ACHN (cell line): ENCODE measurements at regions not wholly inside any gene's neighbourhood (a gene's known extent, or its start where the extent isn't known, plus 50 kb on each side); places are given as distances from the start of the nearest gene placed in this dataset.

Experiments used
- DNase-seq: peaks from one replicate; pipeline ENCODE4 v3.0.0-alpha.2; 2015
- in situ Hi-C: cut with HindIII; loops from 2 replicates; pipeline ENCODE4 v1.10.0; 2017; ENCODE audit warnings: low sequenced_read_pairs, low pct_ligation_motif_present, low pct_unique_long_range_greater_than_20kb

DNA sequence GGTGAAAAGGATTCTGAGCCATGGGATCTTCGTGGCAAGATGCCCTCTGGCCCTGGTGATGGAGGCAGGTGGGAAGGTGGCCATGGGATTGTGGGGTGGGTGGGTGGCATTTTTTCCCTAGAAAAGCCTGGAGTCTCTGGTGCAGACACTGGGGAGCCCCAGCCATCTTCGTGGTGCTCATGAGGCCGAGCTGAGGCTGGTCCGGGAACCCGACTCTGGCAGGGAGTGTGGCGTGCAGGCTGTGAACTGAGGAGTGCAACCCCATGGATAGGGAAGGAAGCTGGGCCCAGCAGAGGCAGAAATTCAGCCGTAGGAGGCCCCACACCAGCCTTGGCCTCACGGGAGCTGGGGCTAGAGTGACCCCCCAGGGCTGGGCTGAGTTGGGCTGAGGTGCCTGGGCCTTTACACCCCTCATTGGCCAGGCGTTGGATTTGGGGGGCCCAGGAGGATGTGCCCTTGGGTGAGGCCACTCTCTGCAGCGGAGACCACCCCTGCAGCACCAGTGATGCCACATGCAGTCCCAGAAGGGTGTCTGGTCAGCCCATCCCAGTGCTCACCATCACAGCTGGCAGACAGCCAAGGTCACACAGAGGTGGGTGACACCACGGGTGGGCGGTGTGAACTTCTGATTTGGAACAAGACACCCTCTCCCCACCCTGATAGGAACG lies 115.6 kb upstream of the HDAC4 start:
- in situ Hi-C loops = no loop called here

DNA sequence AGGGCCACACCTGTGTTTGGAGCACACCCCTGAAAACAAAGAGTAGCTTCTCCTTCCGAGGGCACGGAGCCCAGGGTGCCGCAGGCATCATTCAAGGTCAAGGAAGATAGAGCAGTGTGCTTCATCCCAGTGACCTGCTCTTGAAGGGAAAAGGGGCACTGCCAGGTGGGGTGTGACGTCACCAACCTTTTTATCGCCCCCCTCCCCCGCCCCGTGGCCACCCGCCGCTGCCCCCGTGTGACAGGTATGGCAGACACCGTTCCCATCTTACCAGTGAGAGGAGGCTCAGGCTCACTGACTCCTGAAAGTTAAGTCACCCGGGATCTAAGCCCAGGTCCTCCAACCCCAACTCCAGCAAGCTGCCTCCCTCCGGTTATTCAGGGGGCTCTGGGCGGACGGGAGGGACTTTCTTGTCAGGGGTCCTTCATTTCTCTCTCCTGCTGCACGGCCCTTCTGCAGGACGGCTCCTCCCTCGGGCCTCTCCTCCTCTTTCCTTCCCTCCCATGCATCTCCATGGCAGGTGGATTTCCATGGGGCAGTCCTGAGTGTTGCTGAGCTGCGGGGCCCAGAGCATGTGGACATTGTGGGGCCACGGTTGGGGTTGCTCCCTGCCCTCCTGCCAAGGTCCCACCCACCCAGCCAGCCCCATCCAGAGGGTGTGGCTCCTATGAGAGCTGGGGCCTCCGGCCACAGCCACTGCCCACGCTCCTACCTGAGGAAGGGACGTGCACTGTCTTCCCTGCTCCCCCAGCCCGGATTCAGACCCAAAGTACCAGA lies 114.1 kb upstream of the HDAC4 start:
- DNase-seq = no peak
- in situ Hi-C loops = no loop called here

More for the DNA sequence above, 115.6 kb upstream of the HDAC4 start:
- DNase-seq = no peak

DNA sequence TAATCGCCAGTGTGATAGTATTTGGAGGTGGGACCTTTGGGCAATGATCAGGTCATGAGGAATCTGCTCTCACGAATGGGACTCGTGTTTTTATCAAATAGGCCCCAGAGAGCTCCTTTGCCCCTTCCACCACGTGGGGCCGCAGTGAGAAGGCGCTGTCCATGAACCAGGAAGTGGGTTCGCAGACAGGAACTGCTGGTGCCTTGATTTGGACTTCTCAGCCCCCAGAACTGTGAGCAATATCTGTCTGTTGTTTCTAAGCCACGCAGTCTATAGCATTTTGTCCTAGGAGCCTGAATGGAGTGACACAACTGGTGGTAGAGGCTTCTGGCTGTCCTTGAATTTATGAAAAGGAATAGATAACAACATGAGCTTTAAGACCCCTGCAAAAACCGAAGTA lies 111.2 kb upstream of the HDAC4 start:
- in situ Hi-C loops = no loop called here

DNA sequence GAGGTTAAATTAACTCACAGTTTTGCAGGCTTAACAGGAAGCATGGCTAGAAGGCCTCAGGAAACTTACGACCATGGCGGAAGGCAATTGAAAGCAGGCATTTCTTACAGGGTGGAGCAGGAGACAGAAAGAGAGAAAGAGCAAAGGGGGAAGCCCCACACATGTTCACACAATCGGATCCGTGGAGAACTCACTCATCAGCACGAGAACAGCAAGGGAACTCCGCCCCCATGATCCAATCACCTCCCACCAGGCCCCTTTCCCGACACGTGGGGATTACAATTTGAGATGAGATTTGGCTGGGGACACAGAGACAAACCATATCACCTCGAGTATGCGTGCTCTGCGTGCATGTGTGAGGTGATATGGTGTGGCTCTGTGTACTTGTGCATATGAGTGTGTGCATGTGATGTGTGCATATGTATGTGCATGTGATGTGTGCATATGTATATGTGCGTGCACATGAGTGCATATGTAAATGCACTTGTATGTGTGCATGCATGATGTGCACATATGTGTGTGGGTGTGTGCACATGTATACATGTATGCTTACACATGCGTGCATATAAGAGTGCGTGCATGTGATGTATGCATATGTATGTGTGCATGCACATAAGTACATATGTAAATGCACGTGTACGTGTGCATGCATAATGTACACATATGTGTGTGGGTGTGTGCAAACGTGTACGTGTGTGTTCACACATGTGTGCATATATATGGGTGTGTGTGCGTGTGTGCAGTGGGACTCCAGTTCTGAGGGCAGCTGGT lies 108.7 kb upstream of the HDAC4 start:
- no peak for DNase-seq
- in situ Hi-C loops = no loop called here

More for the DNA sequence above, 111.2 kb upstream of the HDAC4 start:
- no peak for DNase-seq

DNA sequence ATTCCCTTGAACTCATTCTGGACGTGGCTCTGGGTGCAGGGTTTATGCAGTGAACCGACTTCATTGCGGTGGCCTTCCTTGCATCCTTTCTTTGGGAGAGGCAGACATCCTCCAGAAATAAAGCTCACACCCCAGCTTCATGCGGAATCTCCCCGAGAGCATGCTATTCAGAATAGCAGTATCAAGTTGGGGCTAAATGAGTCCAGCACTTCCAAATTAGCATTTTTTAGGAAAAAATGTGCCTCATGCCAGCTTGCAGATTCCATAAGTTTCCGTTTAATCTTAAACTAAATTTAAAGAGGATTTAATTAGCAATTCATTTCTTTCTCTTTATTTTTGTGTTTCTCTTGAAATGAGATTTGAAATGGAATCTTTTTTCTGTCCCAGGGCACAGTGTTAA lies 107.4 kb upstream of the HDAC4 start:
- no peak for DNase-seq

DNA sequence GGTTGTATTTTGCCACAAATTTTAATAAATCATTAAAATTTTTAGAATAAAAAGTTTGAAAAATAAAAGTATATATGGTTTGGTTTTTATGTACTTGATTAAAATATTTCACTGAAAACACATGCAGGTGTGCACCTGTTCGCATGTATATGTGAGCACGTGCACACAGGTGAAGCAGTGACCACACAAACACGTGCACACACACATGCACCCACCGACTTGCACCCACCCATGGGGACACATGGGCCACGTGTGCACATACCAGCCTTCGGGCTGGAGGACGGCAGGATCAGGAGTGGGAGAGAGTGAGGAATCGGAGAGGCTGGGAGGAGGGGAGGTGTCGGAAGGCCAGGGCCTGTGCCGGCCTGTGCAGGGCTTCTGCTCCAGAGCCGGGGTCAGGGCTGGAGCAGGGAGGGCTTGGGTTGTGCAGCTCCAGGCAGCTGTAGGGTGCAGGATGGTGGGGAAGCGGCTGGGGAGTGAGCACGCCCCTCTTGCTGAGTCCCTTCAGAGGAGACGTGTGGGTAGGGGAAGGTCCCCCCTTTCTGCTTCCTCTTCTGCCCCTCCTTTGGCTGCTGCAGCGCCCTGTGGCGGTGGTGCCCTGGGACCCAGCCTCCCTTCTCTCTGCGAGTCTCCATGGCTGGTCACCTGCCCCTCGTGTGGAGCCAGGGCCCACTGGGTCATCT lies 106.9 kb upstream of the HDAC4 start:
- in situ Hi-C loops = no loop called here
- DNase-seq = no peak

More for the DNA sequence above, 107.4 kb upstream of the HDAC4 start:
- in situ Hi-C loops = no loop called here

DNA sequence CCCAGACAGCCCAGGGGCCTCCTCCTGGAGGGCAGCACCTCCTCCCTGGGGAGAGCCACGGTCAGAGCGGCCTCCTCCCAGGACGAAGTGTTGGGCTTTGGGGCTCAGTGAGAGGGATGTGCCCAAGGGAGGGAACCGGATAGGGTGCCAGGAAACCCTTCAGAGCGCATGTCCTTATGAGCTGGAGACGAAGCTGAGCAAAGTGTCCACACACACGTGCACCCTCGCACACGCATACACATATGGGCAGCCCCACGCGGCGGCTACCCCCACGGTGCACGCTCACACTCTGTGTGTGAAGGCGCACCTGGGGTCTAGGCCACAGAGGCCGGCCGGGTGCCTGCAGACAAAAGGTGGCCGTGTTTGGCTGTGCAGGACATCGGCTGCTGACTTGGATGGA lies 106.1 kb upstream of the HDAC4 start:
- DNase-seq = no peak
- in situ Hi-C loops = no loop called here

DNA sequence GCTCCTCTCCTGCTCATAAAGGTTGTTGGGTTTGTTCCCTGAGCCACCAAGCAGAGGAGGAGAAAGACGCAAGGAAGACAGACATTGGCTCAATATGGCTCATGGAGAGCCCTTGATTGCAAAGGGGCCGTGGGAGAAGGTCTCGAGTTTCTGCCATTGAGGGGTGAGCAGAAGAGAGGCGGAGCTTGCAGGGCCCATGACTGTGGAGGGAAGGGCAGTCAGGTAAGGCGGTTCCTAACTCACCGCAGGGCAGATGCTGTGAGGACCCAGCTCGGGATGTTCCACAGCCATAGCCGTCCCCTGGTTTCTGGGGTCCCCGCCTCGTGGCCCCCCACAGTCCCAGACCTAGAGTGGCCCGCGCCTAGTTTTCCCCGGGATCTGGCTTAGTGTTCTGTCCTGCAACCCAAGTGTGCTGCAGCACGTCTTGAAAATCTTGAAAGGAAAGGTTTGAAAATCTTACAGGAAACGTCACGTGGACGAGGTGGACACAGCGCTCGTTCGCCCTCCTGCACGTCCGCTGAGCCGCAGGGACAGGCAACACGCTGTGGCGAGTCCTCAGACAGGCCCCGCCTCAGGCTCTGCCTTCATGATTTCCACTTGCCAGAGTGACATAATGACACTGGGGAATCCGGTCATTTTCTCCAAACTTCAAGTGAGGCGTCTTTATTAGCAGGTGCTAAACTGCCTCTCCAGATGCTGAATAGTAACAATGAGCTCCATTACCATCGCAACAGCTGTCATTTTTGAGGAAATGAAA lies 105.5 kb upstream of the HDAC4 start:
- in situ Hi-C loops = no loop called here
- DNase-seq = no peak

DNA sequence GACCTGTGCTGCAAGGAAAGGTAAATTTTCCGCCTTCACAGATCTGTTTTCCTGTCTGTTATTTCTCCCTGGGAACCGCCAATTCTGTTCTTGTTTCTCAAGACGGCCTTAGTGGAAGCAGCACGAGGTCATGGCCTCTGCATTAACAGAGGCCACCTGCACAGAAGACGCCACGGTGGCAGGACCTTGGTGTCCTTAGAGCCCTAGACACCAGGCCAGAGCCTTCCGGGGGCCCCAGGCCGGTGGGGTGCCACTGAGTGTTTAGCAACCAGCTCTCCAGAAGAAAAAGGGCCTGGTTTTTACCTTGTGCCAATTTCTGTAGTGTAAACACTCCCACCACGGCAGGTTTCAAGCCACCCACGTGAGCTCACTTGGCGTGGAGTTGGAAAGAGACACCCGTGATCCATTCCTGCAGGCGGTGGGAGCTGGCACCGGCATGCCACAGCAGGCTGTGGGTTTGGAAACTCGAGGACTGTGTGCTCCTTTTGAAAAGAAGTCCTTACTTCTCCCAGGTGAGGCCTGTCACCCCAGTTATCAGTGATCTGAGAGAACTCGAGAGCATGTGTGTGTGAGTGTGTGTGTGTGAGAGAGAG lies 103.9 kb upstream of the HDAC4 start:
- in situ Hi-C loops = no loop called here
- DNase-seq = no peak

DNA sequence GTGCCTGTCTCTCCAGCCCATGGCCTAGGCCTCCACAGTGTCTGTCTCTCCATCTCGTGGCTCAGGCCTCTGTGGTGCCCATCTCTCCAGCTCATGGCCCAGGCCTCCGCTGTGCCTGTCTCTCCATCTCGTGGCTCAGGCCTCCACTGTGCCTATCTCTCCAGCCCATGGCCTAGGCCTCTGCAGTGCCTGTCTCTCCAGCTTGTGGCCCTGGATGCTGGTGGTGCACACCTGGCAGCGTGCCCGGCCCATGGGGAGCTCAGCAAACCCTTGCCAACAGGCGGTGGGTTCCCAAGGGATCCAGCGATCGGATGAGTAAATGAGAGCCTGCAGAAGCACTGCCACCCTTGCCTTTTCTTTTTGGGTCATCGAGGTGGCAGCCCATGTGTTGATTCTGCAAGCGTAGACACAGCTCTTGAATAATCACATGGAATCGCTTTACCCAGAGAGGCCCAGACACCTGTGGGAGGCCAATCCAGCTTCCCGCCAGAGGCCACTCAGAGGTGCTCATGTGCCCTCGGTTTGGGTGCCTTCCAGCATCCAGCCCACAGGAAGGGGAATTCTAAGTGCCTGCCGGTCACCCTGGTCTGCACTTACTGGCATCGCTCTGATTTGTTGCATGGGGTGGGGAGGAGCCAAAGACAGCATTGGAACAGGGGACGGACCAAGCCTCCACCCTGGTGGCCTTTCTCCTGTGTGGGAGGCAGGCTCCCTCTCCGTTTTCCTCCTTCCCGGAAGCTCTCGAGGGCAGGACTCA lies 101.8 kb upstream of the HDAC4 start:
- in situ Hi-C loops = no loop called here
- DNase-seq = no peak

DNA sequence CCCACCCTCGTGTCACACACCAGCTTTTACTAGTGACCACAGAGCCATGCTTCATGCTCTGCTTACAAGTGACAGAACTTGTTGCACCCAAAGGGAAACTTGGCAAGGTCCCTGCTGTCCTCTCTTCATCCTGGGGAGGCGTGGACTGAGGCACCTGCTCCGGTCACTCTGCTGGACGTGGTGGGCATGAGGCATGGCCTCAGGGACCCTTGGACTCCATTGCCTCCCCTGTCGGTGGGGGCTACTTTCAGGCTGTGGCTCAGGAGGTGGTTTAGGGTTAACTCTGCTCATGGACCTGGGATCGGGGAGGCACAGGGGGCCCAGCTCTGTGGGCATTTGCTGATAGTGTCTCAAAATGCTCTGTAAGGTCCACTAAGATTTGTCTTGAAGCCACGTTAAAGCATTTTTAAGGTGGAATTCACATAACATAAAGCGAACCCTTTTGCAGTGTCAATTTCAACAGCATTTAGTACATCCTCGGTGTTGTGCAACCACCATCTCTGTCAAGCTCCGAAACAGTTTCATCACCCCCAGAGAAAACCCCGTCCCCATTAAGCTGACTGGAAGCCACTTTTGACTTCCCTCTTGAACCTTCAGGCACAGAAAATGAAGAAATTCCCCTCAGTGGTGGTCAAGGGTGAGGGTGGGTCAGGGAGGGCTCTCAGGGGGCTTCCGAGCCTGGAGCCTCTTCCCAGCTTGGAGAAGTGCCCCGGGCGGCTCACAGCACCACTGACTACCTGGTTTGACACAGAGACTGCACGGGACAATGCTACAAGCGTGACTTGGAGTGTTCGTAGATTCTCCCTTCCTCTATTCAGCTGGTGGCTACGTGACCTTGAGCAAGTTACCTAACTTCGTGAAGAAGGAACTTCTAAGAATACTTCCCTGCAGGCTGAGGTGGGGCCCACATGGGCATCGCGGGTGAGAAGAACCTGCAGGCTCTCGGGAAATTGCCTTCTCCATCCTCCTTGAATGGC lies 100.0 kb upstream of the HDAC4 start:
- in situ Hi-C loops = no loop called here
- no peak for DNase-seq

DNA sequence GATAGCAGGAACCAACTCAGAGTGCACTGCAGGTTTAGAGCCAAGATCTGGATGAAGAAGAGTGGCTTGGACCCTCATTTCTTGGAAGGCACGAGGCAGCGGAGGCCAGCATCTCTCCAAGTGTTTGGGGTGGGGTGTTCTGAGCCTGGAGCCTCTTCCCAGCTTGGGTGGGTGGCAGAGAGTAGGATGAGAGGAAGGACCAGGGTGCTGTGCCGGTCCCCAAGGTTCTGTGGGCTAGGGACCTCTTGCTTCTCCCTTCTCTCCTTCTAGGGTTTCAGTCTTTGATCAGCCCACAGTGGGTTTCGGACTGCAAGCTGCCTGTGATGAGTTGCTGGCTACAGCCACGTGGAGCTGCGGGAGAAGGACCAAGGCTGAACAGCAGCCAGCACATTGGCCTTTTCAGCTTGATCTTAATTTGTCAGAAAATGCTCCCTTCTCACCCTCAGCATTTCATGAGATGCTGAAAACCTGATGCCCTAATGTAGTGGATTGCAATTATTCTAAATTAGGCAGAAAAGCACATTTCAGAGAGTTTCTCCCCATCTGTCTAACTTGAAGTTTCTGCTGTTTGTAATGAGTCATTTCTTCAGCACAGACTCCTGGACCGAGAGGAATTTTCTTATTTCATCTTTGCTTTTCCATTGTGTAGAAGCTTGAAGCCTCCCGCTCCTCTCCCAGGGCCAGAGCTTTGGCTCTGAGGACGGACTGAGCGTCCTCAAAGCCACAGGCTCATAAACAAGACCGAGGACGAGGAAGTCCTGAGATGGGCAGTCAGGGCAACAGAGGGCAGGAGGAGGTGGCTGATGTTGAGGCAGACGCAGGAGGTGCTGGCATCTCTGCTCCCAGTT lies 99.1 kb upstream of the HDAC4 start:
- DNase-seq = no peak
- in situ Hi-C loops = no loop called here

DNA sequence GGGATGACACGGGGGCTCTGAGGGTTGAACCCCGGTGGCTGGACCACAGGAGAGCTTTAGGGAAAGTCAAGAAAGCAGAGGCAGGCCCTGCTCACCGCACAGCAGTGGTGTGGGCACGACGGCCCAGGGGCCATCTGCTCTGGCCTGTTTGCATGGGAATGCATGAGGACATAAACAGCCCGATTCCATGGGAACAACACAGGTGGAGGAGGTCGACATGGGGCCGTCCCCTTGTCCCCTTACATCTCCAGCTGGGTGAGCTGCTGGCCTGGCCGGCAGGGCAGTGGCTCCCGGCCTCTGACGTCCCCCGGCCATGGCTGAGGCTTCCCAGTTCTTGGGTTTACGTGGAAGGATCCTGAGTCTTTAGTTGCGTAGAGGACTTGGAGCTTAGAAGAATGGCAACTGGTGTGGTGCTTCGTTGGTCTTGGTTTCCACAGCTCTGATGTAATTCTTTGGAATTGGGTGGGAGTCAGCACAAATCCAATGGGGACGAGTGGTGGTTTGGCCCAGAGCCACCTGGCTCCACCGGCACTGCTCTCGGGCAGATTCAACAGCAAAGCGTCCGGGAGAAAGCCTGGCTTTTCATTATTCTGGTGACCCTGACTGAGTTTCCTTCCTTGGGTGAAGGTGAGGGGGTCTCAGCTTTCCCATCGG lies 98.3 kb upstream of the HDAC4 start:
- no peak for DNase-seq
- in situ Hi-C loops = no loop called here

DNA sequence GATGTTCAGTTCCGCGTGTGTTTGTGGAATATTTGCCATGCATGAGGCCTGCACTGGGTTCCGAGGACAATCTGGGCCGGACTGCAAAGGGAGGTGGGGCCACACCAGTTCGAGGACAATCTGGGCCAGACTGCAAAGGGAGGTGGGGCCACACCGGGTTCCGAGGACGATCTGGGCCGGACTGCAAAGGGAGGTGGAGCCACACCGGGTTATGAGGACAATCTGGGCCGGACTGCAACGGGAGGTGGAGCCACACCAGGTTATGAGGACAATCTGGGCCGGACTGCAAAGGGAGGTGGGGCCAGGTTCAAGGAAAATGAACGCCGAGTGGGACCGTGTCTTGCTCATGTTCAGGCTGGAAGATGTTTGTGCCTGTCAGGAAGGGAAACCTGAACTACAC lies 97.8 kb upstream of the HDAC4 start:
- in situ Hi-C loops = no loop called here
- DNase-seq = no peak

DNA sequence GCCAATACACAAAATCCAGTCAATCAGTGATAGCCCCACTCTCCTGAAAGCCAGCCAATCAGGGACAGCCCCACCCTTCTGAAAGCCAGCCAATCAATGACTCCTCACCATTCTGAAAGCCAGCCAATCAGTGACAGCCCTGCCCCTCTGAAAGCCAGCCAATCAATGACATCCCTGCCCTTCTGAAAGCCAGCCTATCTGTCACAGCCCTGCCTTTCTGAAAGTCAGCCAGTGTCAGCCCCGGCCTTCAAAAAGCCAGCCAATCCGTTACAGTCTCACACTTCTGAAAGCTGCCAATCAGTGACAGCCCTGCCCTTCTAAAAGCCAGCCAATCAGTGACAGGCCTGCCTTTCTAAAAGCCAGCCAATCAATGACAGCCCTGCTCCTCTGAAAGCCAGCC lies 95.9 kb upstream of the HDAC4 start:
- in situ Hi-C loops = no loop called here
- no peak for DNase-seq
